ENCODE measurements at regions not wholly inside any gene's neighbourhood (a gene's known extent, or its start where the extent isn't known, plus 50 kb on each side); places are given as distances from the start of the nearest gene placed in this dataset.

- no peak for TF ChIP-seq CTCF (IDR thresholded peaks at IDR 0.05; ENCODE audit: low read depth, low read length, poor library complexity, severe bottlenecking)
- TF ChIP-seq EZH2phosphoT487 (IDR thresholded peaks at IDR 0.05; ENCODE audit: borderline replicate concordance, low read length), result no peak
Observed at GRCh38 chr10:4294996-4295792, 510.2 kb upstream of the KLF6 start.
